ENCODE measurements at regions not wholly inside any gene's neighbourhood (a gene's known extent, or its start where the extent isn't known, plus 50 kb on each side); places are given as distances from the start of the nearest gene placed in this dataset.

GRCh38 chr17:69857412-69857835 is 217.6 kb upstream of the KCNJ16 start:
- no peak for TF ChIP-seq POLR2AphosphoS5 (IDR thresholded peaks at IDR 0.05)
- no peak for TF ChIP-seq POLR2A (IDR thresholded peaks at IDR 0.05)
- TF ChIP-seq CTCF (IDR thresholded peaks at IDR 0.05): no peak
- TF ChIP-seq EP300 (IDR thresholded peaks at IDR 0.05): no peak
- Histone ChIP-seq H3K9me3 (no peaks in the 10 kb centered on the region), H3K27ac (no peak overlapping the region), H3K36me3 (no peaks in the 10 kb centered on the region), H3K4me1 (peaks cover 3% of the 10 kb centered on the region), H3K4me3 (no peak overlapping the region), H3K27me3 (no peaks in the 10 kb centered on the region)
- DNase-seq (ENCODE audit: low spot score in 2 of 2): no peak

DNA sequence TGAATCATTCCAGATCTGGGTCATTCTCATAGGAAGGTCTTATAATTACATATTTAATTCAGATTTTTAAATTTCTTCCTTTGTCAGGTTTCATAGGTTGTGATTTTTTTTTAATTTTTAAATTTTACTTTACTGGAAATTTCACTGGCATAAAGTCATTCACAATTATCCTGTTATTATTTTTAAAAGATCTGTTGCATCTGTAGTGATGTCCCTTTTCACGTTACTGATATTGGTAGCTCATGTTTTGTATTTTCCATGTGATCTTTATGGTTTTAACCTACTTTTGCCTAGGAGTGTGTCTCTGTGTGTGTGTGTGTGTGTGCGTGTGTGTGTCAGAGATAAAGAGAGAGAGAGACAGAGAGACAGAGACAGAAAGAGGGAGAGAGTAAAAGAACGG is 216.6 kb upstream of the KCNJ16 start:
- 63% methylated on average over 3 of the region's 3 CpGs for WGBS
- no peak overlapping the region for H3K4me3 ChIP-seq
- H3K36me3 ChIP-seq: no peaks in the 10 kb centered on the region
- H3K9me3 ChIP-seq: no peaks in the 10 kb centered on the region
- H3K4me1 ChIP-seq: peaks cover 3% of the 10 kb centered on the region
- H3K27me3 ChIP-seq: no peaks in the 10 kb centered on the region
- DNase-seq (ENCODE audit: low spot score in 2 of 2): no peak
- TF ChIP-seq CTCF (IDR thresholded peaks at IDR 0.05) (no peak), POLR2A (IDR thresholded peaks at IDR 0.05) (no peak), EP300 (IDR thresholded peaks at IDR 0.05) (no peak), POLR2AphosphoS5 (IDR thresholded peaks at IDR 0.05) (no peak)
- H3K27ac ChIP-seq: no peak overlapping the region

DNA sequence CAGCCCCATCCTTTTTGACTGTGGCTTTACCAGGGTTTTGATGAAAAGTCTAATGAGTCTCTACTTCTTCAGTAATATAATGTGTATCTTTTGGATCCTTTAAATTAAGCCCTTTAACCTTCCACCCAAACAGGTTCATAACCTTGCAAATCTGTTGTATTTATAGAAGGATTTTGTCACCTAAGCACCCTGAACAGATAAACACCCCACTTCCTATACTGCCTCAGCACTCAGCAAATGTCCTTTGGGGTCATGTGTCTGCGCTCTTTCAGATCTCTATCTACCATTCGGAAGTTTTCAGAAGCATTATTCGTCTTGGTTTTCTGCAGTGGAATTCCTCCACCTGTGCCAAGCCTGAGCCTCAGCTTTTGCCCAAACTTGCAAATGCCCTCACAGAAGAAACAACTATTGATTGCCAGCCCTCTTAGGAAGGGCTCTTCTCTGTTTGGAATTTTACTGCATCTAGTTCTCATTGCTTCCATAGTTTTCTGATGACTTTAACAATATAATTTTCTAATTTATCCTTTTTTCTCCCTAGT is 214.8 kb upstream of the KCNJ16 start:
- Histone ChIP-seq H3K4me3 (no peak overlapping the region), H3K36me3 (no peaks in the 10 kb centered on the region), H3K27me3 (no peaks in the 10 kb centered on the region), H3K9me3 (no peaks in the 10 kb centered on the region), H3K4me1 (peaks cover 3% of the 10 kb centered on the region), H3K27ac (no peak overlapping the region)
- no peak for TF ChIP-seq POLR2AphosphoS5 (IDR thresholded peaks at IDR 0.05)
- no peak for TF ChIP-seq CTCF (IDR thresholded peaks at IDR 0.05)
- TF ChIP-seq EP300 (IDR thresholded peaks at IDR 0.05): no peak
- no peak for TF ChIP-seq POLR2A (IDR thresholded peaks at IDR 0.05)
- 60% methylated on average over 3 of the region's 3 CpGs for WGBS
- no peak for DNase-seq (ENCODE audit: low spot score in 2 of 2)

DNA sequence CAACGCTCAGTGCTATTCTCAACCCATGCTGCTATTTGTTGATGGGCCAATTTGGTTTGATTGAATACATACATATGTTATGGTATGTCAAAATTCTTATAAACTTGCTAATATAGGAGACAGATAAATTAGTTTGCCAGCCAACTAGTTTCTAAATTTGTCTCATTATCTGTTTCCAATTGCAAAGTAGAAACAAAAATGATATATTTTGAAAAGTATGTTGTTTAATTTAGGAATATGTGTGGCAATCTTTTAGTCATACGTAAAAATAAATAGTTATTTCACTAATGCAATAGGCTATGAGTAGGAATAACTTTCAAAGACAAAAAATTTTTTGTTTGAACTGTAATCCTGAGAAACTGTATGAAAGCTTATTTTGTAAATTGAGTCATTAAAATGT is 210.6 kb upstream of the KCNJ16 start:
- no peak for DNase-seq (ENCODE audit: low spot score in 2 of 2)
- Histone ChIP-seq H3K36me3 (no peaks in the 10 kb centered on the region), H3K9me3 (no peaks in the 10 kb centered on the region), H3K4me1 (no peaks in the 10 kb centered on the region), H3K27me3 (no peaks in the 10 kb centered on the region), H3K4me3 (no peak overlapping the region), H3K27ac (no peak overlapping the region)
- WGBS: 73% methylated on average over 2 of the region's 2 CpGs
- TF ChIP-seq POLR2AphosphoS5 (IDR thresholded peaks at IDR 0.05): no peak
- no peak for TF ChIP-seq POLR2A (IDR thresholded peaks at IDR 0.05)
- no peak for TF ChIP-seq EP300 (IDR thresholded peaks at IDR 0.05)
- TF ChIP-seq CTCF (IDR thresholded peaks at IDR 0.05): no peak

DNA sequence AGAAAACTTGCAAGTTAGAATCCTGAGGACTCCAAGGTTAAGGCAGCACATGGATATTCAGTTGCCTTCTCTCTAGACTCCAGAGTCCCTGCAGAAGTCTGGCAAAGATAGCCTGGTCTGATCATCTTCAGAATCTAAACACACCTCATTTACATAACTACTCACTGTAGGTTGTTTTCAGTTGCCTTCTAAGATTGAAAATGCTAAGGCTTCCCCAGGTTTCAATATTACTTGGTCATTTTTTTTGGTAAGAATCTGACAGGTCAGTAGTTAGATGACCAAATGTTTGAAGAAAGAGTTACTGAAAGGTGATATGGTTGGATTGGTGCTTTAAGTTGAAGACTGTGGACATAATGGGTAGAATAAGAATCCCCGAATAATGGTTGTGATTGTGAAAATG is 205.4 kb upstream of the KCNJ16 start:
- H3K27ac ChIP-seq: no peak overlapping the region
- H3K27me3 ChIP-seq: no peaks in the 10 kb centered on the region
- DNase-seq (ENCODE audit: low spot score in 2 of 2): no peak
- H3K4me3 ChIP-seq: no peak overlapping the region
- H3K4me1 ChIP-seq: peaks cover 3% of the 10 kb centered on the region
- TF ChIP-seq POLR2A (IDR thresholded peaks at IDR 0.05) (no peak), CTCF (IDR thresholded peaks at IDR 0.05) (no peak), EP300 (IDR thresholded peaks at IDR 0.05) (no peak), POLR2AphosphoS5 (IDR thresholded peaks at IDR 0.05) (no peak)
- H3K36me3 ChIP-seq: no peaks in the 10 kb centered on the region
- WGBS: 89% methylated on average over 1 of the region's 1 CpG
- no peaks in the 10 kb centered on the region for H3K9me3 ChIP-seq

Measured in suprapubic skin (tissue), 4 donors.